GM21381 (cell line): ENCODE measurements at regions not wholly inside any gene's neighbourhood (a gene's known extent, or its start where the extent isn't known, plus 50 kb on each side); places are given as distances from the start of the nearest gene placed in this dataset.
"Not testable (repeated sequence)": the region's sequence is repeated elsewhere in the genome, so short reads cannot be mapped to it uniquely, and the experiment has no call there.

Experiments used
- ATAC-seq: cut with Tn5 transposase; IDR thresholded peaks from one replicate; pipeline ENCODE4 v1.9.1; 2021; ENCODE audit warnings: mild to moderate bottlenecking, moderate library complexity; ENCODE audit not compliant: unreplicated experiment

GRCh38 chr2:129192117-129192516 lies 787.3 kb upstream of the RAB6C start:
- no peak for ATAC-seq

- no peak for ATAC-seq
These were observed 786.6 kb upstream of the RAB6C start for GRCh38 chr2:129192841-129193253.

GRCh38 chr2:129193961-129194360 lies 785.5 kb upstream of the RAB6C start:
- ATAC-seq, result no peak

- no peak for ATAC-seq
These were observed 780.0 kb upstream of the RAB6C start for GRCh38 chr2:129199501-129199900.

GRCh38 chr2:129201696-129202095 lies 777.8 kb upstream of the RAB6C start:
- ATAC-seq, result no peak

GRCh38 chr2:129203331-129203730 lies 776.1 kb upstream of the RAB6C start:
- no peak for ATAC-seq

- not testable (repeated sequence) for ATAC-seq
These were observed 774.9 kb upstream of the RAB6C start for GRCh38 chr2:129204581-129204980.

- no peak for ATAC-seq
These were observed 774.3 kb upstream of the RAB6C start for GRCh38 chr2:129205176-129205575.

- no peak for ATAC-seq
These were observed 773.7 kb upstream of the RAB6C start for GRCh38 chr2:129205766-129206165.

GRCh38 chr2:129212299-129212958 lies 767.0 kb upstream of the RAB6C start:
- ATAC-seq, result no peak

- no peak for ATAC-seq
These were observed 755.4 kb upstream of the RAB6C start for GRCh38 chr2:129224022-129224421.

GRCh38 chr2:129224486-129224885 lies 755.0 kb upstream of the RAB6C start:
- ATAC-seq, result no peak

- no peak for ATAC-seq
These were observed 750.3 kb upstream of the RAB6C start for GRCh38 chr2:129229196-129229595.

GRCh38 chr2:129229830-129230441 lies 749.5 kb upstream of the RAB6C start:
- no peak for ATAC-seq

- ATAC-seq, result no peak
These were observed 747.5 kb upstream of the RAB6C start for GRCh38 chr2:129231924-129232323.

GRCh38 chr2:129233166-129233565 lies 746.3 kb upstream of the RAB6C start:
- ATAC-seq, result no peak

GRCh38 chr2:129233751-129234406 lies 745.6 kb upstream of the RAB6C start:
- no peak for ATAC-seq

GRCh38 chr2:129236601-129237000 lies 742.9 kb upstream of the RAB6C start:
- ATAC-seq, result no peak

GRCh38 chr2:129237966-129238725 lies 741.3 kb upstream of the RAB6C start:
- ATAC-seq, result no peak

- no peak for ATAC-seq
These were observed 740.3 kb upstream of the RAB6C start for GRCh38 chr2:129239141-129239540.

GRCh38 chr2:129240061-129240460 lies 739.4 kb upstream of the RAB6C start:
- ATAC-seq, result no peak

- no peak for ATAC-seq
These were observed 737.2 kb upstream of the RAB6C start for GRCh38 chr2:129242269-129242668.
